Activated T-cell treated with anti-CD3 and anti-CD28 coated beads, Interleukin-2, amount 50 U/mL, for 48 hours (primary cell): ENCODE measurements at regions not wholly inside any gene's neighbourhood (a gene's known extent, or its start where the extent isn't known, plus 50 kb on each side); places are given as distances from the start of the nearest gene placed in this dataset.
"Not testable (repeated sequence)": the region's sequence is repeated elsewhere in the genome, so short reads cannot be mapped to it uniquely, and the experiment has no call there.

Experiments
- DNase-seq, 2 experiments: peaks; one replicate each; pipeline ENCODE4 v3.0.0-alpha.2; 2020

- no peak for DNase-seq
Observed at GRCh38 chr21:26320596-26320995, 150.0 kb upstream of the APP start.

- DNase-seq: no peak
Observed at GRCh38 chr21:26307640-26308039, 137.1 kb upstream of the APP start.

GRCh38 chr21:26297851-26298250, 127.3 kb upstream of the APP start:
- no peak for DNase-seq

GRCh38 chr21:26293141-26293946, 122.8 kb upstream of the APP start:
- DNase-seq: no peak

- no peak for DNase-seq
Observed at GRCh38 chr21:26288026-26288425, 117.5 kb upstream of the APP start.

- no peak for DNase-seq
Observed at GRCh38 chr21:26284531-26284930, 114.0 kb upstream of the APP start.

- DNase-seq: no peak
Observed at GRCh38 chr21:26282058-26282457, 111.5 kb upstream of the APP start.

- no peak for DNase-seq
Observed at GRCh38 chr21:26281506-26281905, 110.9 kb upstream of the APP start.

- no peak for DNase-seq
Observed at GRCh38 chr21:26280775-26281174, 110.2 kb upstream of the APP start.

GRCh38 chr21:26280148-26280547, 109.6 kb upstream of the APP start:
- DNase-seq: no peak

- no peak for DNase-seq
Observed at GRCh38 chr21:26275801-26276200, 105.2 kb upstream of the APP start.

GRCh38 chr21:26273686-26274313, 103.2 kb upstream of the APP start:
- DNase-seq: no peak

- no peak for DNase-seq
Observed at GRCh38 chr21:26267389-26267788, 96.8 kb upstream of the APP start.

- DNase-seq: no peak
Observed at GRCh38 chr21:26246073-26246472, 75.5 kb upstream of the APP start.

GRCh38 chr21:26245428-26245827, 74.9 kb upstream of the APP start:
- no peak for DNase-seq

GRCh38 chr21:26238646-26239045, 68.1 kb upstream of the APP start:
- DNase-seq: no peak

- DNase-seq: no peak
Observed at GRCh38 chr21:26236281-26236680, 65.7 kb upstream of the APP start.

- not testable (repeated sequence) for DNase-seq
Observed at GRCh38 chr21:26233297-26233696, 62.7 kb upstream of the APP start.

GRCh38 chr21:26232491-26232890, 61.9 kb upstream of the APP start:
- DNase-seq: not testable (repeated sequence)

- no peak for DNase-seq
Observed at GRCh38 chr21:26227130-26227529, 56.6 kb upstream of the APP start.

- no peak for DNase-seq
Observed at GRCh38 chr21:26226724-26227123, 56.2 kb upstream of the APP start.

- DNase-seq: no peak
Observed at GRCh38 chr21:26225046-26225445, 54.5 kb upstream of the APP start.

GRCh38 chr21:26224366-26224765, 53.8 kb upstream of the APP start:
- DNase-seq: no peak
